GM12873 (cell line): ENCODE measurements at regions not wholly inside any gene's neighbourhood (a gene's known extent, or its start where the extent isn't known, plus 50 kb on each side); places are given as distances from the start of the nearest gene placed in this dataset.

ENCODE experiments used
- TF ChIP-seq, protein P1 (sequence below): IDR thresholded peaks from 2 replicates; pipeline ENCODE4 v1.5.1; 2012; ENCODE audit warnings: low read depth, mild to moderate bottlenecking, moderate library complexity, low read length, control low read depth; ENCODE audit not compliant: insufficient read depth; ENCODE audit errors: missing control alignments

DNA sequence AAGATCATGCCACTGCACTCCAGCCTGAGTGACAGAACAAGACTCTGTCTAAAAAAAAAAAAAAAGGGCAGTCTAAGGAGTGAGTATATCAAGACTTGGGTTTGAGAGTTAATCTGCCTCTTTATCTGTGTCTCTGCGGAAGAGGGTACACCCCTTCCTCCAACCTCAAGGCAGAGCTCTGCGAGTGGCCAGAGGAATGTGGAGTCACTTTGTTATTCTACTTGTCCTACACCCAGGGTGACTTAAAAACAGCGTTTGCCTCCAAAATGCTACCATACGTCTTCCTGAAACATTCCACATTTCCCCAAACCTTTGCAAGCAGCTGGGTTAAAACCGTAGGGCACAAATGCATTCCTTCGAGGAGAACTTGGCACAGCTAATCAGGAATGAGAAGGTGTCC, 199.9 kb downstream of the SHOX start:
- TF ChIP-seq, protein P1, sequence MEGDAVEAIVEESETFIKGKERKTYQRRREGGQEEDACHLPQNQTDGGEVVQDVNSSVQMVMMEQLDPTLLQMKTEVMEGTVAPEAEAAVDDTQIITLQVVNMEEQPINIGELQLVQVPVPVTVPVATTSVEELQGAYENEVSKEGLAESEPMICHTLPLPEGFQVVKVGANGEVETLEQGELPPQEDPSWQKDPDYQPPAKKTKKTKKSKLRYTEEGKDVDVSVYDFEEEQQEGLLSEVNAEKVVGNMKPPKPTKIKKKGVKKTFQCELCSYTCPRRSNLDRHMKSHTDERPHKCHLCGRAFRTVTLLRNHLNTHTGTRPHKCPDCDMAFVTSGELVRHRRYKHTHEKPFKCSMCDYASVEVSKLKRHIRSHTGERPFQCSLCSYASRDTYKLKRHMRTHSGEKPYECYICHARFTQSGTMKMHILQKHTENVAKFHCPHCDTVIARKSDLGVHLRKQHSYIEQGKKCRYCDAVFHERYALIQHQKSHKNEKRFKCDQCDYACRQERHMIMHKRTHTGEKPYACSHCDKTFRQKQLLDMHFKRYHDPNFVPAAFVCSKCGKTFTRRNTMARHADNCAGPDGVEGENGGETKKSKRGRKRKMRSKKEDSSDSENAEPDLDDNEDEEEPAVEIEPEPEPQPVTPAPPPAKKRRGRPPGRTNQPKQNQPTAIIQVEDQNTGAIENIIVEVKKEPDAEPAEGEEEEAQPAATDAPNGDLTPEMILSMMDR: no peak

DNA sequence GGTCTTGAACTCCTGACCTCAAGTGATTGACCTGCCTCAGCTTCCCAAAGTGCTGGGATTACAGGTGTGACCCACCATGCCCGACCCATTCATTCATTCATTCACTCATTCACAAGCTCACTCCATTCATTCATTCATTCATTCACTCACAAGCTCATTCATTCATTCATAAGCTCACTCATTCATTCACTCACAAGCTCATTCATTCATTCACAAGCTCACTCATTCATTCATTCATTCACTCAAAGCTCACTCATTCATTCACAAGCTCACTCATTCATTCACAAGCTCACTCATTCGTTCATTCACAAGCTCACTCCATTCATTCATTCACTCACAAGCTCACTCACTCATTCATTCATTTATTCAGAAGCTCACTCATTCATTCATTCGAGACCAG, 198.6 kb downstream of the SHOX start:
- TF ChIP-seq, protein P1: no peak

- TF ChIP-seq, protein P1: no peak
These were observed 197.9 kb downstream of the SHOX start for GRCh38 chrX:828411-828959.

- TF ChIP-seq, protein P1: no peak
These were observed 195.9 kb downstream of the SHOX start for GRCh38 chrX:826448-826847.

GRCh38 chrX:825991-826390, 195.4 kb downstream of the SHOX start:
- TF ChIP-seq, protein P1: no peak

DNA sequence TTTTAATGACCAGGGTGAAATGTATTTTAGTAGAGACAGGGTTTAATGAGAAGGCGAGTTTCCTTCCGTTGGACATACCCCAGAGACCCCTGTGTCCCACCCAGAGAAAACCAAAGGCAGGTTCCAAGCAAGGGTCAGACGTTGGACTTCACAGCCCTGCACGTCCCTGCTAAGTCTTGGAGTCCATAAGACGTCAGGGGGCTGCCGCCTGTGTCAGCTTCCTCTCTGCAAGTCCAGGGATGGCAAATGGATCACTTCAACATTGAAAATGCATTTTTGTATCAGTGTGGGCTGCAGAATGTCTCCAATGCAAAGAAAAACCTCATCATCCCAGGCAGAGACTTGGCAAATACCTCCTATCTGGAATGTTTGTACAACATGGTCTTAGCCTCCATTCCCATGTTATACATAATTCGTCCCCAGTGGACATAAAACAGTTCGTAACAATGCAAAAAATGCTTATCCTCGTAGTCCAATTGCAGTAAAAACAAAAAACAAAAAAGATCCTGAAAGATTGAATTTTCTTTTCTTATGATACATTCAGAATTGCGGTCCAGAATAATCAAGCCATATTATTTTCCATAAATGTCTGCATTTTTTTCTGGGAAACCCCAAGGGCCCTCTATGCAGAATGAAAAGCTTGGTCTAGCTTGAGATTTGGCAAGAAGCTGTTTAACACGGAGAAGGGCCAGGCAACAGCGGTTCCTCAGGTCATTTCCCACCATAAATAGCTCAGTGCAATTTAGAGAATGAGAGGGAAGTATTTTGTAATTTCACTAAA, 190.9 kb downstream of the SHOX start:
- TF ChIP-seq, protein P1: no peak

DNA sequence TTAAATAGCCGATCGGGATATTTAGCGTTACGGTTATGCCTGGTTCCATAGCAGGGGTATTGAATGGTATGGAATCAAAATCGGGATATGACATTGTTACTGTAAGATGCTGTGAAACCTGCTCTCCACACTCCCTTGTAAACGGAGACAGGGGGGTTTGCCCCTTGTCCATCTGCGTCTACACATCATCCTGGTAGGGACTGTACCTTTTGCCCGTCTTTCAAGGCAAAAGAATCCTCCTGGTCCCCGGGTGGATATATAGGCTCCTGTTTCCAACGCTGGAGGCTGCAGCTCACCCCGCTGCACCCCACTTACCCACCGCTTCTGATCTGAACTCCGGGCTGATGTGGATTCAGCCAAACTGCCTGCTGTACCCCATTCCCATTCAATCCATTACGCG, 189.1 kb downstream of the SHOX start:
- TF ChIP-seq, protein P1: no peak
